Thyroid gland (tissue), 4 donors: ENCODE measurements at regions not wholly inside any gene's neighbourhood (a gene's known extent, or its start where the extent isn't known, plus 50 kb on each side); places are given as distances from the start of the nearest gene placed in this dataset.
"Not testable (repeated sequence)": the region's sequence is repeated elsewhere in the genome, so short reads cannot be mapped to it uniquely, and the experiment has no call there.

ENCODE experiments used
- DNase-seq, 2 donors: peaks; one replicate each; pipeline ENCODE4 v3.0.0-alpha.2; 2019
- H3K27ac ChIP-seq, 3 donors: fragments of 200-600 bp; sonication (generic); 1 replicate in 2 of 3; 2 replicates in 1 of 3; pipeline ENCODE4 v1.5.1; 2016 to 2019; ENCODE audit warnings: mild to moderate bottlenecking in 1 of 3, moderate library complexity in 1 of 3
- H3K27me3 ChIP-seq: fragments of 200-600 bp; sonication (generic); one replicate; pipeline ENCODE4 v1.5.1; 2019
- H3K36me3 ChIP-seq, 2 donors: fragments of 200-600 bp; sonication (generic); one replicate each; pipeline ENCODE4 v1.5.1; 2016 to 2019
- H3K4me1 ChIP-seq, 2 donors: fragments of 200-600 bp; sonication (generic); one replicate each; pipeline ENCODE4 v1.5.1; 2017 to 2019
- H3K4me3 ChIP-seq, 3 donors: fragments of 200-600 bp; sonication (generic); replicated peaks in 1 of 3; 1 replicate in 2 of 3; 2 replicates in 1 of 3; pipeline ENCODE4 v1.5.1; 2016; ENCODE audit warnings: mild to moderate bottlenecking in 1 of 3
- H3K9me3 ChIP-seq: fragments of 200-600 bp; sonication (generic); one replicate; pipeline ENCODE4 v1.5.1; 2017
- CTCF ChIP-seq, 6 experiments: fragments of 200-600 bp in 3 of 6; fragments of 450-650 bp in 3 of 6; sonication (generic) in 3 of 6; IDR thresholded peaks; one replicate each; pipeline ENCODE4 v1.5.1; 2016 to 2019; ENCODE audit warnings: antibody characterized with exemption in 6 of 6, mild to moderate bottlenecking in 2 of 6, inconsistent platforms in 1 of 6, moderate library complexity in 1 of 6
- POLR2A ChIP-seq, 2 donors: fragments of 450-650 bp; IDR thresholded peaks; one replicate each; pipeline ENCODE4 v1.6.1; 2017; ENCODE audit warnings: antibody characterized with exemption in 2 of 2, mild to moderate bottlenecking in 2 of 2, moderate library complexity in 1 of 2
- WGBS, 2 donors: methylation state at CpG; one replicate each; pipeline ENCODE4 v1.1.5; 2017; 5-methylcytosine and 5-hydroxymethylcytosine counted together
- intact Hi-C: fragments of 100-400 bp; cut with DNase I; formaldehyde crosslinking; loops from one replicate; pipeline ENCODE4 v1.15.1; 2023

DNA sequence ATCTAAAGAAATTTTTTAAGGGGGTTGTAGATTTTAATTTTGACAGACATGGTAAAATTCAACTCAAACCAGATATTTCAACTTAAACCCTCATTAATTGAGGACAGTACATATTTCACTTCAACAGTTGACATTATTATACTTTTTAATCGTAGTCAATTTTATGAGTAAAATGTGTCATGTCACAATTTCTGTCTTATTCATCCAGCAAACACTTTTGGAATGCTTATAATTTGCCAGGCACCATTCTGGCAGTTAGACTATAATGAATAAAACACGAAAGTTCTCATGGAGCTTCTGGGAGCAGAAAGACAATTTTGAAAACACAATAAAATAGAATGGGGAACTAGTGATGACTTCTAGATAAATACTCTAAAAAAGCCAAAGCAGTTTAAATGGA, 1094.8 kb downstream of the SUCLG1 start:
- no peak overlapping the region for H3K4me3 ChIP-seq
- no peaks in the 10 kb centered on the region for H3K9me3 ChIP-seq
- WGBS, 2 donors, result 80 to 83% methylated on average over 2 of the region's 2 CpGs
- TF ChIP-seq CTCF (IDR thresholded peaks at IDR 0.05) (no peak), POLR2A (IDR thresholded peaks at IDR 0.05) (no peak)
- H3K27me3 ChIP-seq, result no peaks in the 10 kb centered on the region
- intact Hi-C loops, result no loop called here
- H3K27ac ChIP-seq, result no peak overlapping the region
- no peaks in the 10 kb centered on the region for H3K4me1 ChIP-seq
- no peaks in the 10 kb centered on the region for H3K36me3 ChIP-seq
- DNase-seq, result no peak

DNA sequence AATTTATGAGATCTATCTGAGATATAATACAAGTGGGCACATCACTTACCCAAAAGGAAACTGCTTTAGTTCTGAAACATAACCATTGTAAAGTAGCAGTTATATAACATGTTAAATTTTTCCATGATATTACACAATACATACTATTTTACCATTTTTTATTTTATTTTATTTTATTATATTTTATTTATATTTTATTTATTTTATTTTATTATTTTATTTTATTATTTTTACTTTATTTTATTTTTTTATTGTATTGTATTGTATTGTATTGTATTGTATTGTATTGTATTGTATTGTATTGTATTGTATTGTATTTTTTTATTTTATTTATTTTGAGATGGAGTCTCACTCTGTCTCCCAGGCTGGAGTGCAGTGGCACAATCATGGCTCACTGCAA, 1095.9 kb downstream of the SUCLG1 start:
- H3K27ac ChIP-seq, H3K4me1 ChIP-seq, H3K27me3 ChIP-seq, H3K36me3 ChIP-seq, DNase-seq, H3K9me3 ChIP-seq, intact Hi-C loops, H3K4me3 ChIP-seq: not testable (repeated sequence)

GRCh38 chr2:83359336-83359735, 1099.7 kb downstream of the SUCLG1 start:
- Histone ChIP-seq H3K4me1 (no peaks in the 10 kb centered on the region), H3K4me3 (no peak overlapping the region), H3K27ac (no peak overlapping the region), H3K9me3 (no peaks in the 10 kb centered on the region), H3K36me3 (no peaks in the 10 kb centered on the region), H3K27me3 (no peaks in the 10 kb centered on the region)
- WGBS, 2 donors, result 84 to 88% methylated on average over 3 of the region's 3 CpGs
- TF ChIP-seq POLR2A (IDR thresholded peaks at IDR 0.05) (no peak), CTCF (IDR thresholded peaks at IDR 0.05) (no peak)
- no peak for DNase-seq
- intact Hi-C loops, result no loop called here

DNA sequence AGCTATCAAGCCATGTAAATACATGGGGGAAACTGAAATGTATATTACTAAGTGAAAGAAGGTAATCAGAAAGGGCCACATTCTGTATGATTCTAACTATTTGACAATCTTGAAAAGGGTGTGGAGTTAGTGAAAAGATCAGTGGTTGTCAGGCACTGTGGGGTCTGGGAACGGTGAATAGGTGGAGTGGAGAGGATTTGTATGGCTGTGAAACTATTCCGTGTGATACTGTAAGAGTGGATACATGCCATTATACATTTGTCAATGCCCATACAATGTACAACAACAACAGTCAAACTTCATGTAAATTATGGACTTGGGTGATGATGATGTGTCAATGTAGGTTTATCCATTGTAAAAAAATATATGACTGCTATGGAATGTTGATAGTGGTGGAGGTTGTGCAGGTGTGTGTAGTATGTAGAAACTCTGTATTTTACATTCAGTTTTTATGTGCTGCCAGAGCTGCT, 1116.2 kb downstream of the SUCLG1 start:
- Histone ChIP-seq H3K4me3 (no peak overlapping the region), H3K4me1 (no peaks in the 10 kb centered on the region), H3K9me3 (no peaks in the 10 kb centered on the region), H3K27ac (no peak overlapping the region), H3K36me3 (no peaks in the 10 kb centered on the region), H3K27me3 (no peaks in the 10 kb centered on the region)
- intact Hi-C loops, result no loop called here
- no peak for DNase-seq
- WGBS, 2 donors, result 90 to 93% methylated on average over 2 of the region's 2 CpGs
- TF ChIP-seq CTCF (IDR thresholded peaks at IDR 0.05) (no peak), POLR2A (IDR thresholded peaks at IDR 0.05) (no peak)

- no peaks in the 10 kb centered on the region for H3K9me3 ChIP-seq
- H3K4me3 ChIP-seq, result no peak overlapping the region
- 92 to 95% methylated on average over 3 of the region's 3 CpGs for WGBS, 2 donors
- H3K4me1 ChIP-seq, result no peaks in the 10 kb centered on the region
- no peak overlapping the region for H3K27ac ChIP-seq
- DNase-seq, result no peak
- intact Hi-C loops, result no loop called here
- no peaks in the 10 kb centered on the region for H3K27me3 ChIP-seq
- no peak for TF ChIP-seq POLR2A (IDR thresholded peaks at IDR 0.05)
- no peaks in the 10 kb centered on the region for H3K36me3 ChIP-seq
These were observed 1118.7 kb downstream of the SUCLG1 start for GRCh38 chr2:83340424-83340823.

GRCh38 chr2:83339942-83340341, 1119.1 kb downstream of the SUCLG1 start:
- 90 to 93% methylated on average over 5 of the region's 5 CpGs for WGBS, 2 donors
- H3K27ac ChIP-seq, H3K27me3 ChIP-seq, H3K4me1 ChIP-seq, H3K9me3 ChIP-seq, DNase-seq, intact Hi-C loops, H3K36me3 ChIP-seq, H3K4me3 ChIP-seq: not testable (repeated sequence)

- no peak for DNase-seq
- intact Hi-C loops, result no loop called here
- Histone ChIP-seq H3K9me3 (no peaks in the 10 kb centered on the region), H3K27ac (no peak overlapping the region), H3K4me3 (no peak overlapping the region), H3K4me1 (no peaks in the 10 kb centered on the region), H3K36me3 (no peaks in the 10 kb centered on the region), H3K27me3 (no peaks in the 10 kb centered on the region)
- TF ChIP-seq POLR2A (IDR thresholded peaks at IDR 0.05) (no peak), CTCF (IDR thresholded peaks at IDR 0.05) (no peak)
- 95% methylated on average over 3 of the region's 3 CpGs for WGBS, 2 donors
These were observed 1127.3 kb downstream of the SUCLG1 start for GRCh38 chr2:83331810-83332209.
